Right cardiac atrium (tissue), 5 donors: ENCODE measurements at regions not wholly inside any gene's neighbourhood (a gene's known extent, or its start where the extent isn't known, plus 50 kb on each side); places are given as distances from the start of the nearest gene placed in this dataset.

Source experiments
- ATAC-seq, 2 donors: fragments of 200-7000 bp; cut with Tn5 transposase; one replicate each; pipeline versions ENCODE4 v1.8.0 to v1.9.1; 2020; ENCODE audit warnings: moderate library complexity in 2 of 2, mild to moderate bottlenecking in 1 of 2
- DNase-seq, 3 donors: peaks; one replicate each; pipeline ENCODE4 v3.0.0-alpha.2; 2020
- H3K27ac ChIP-seq: one replicate; pipeline ENCODE4 v1.5.1; 2013; ENCODE audit warnings: mild to moderate bottlenecking, low read length, control low read depth, moderate library complexity
- H3K27me3 ChIP-seq: one replicate; pipeline ENCODE4 v1.6.1; 2013; ENCODE audit not compliant: control insufficient read depth, insufficient read depth
- H3K4me1 ChIP-seq: one replicate; pipeline ENCODE4 v1.6.1; 2013; ENCODE audit warnings: low read length; ENCODE audit not compliant: control insufficient read depth, insufficient read depth
- H3K4me3 ChIP-seq: one replicate; pipeline ENCODE4 v1.5.1; 2013; ENCODE audit warnings: low read length, control low read depth
- H3K9me3 ChIP-seq: one replicate; pipeline ENCODE4 v1.6.1; 2013; ENCODE audit warnings: low read length; ENCODE audit not compliant: control insufficient read depth
- WGBS: extraction: QIAGEN DNeasy Blood & Tissue Kit; methylation state at CpG from one replicate; pipeline ENCODE4 v1.1.7; 2013; 5-methylcytosine and 5-hydroxymethylcytosine counted together
- intact Hi-C, 4 donors: fragments of 100-400 bp; cut with DNase I; formaldehyde crosslinking; loops; one replicate each; pipeline versions ENCODE4 v1.11.0 to v1.14.0; 2022 to 2023
- donor health status: healthy with polysubstance abuse.
- donor health status: DM: no; HTN: yes; CAD: no.
- donor health status: DM: no; HTN: no; CAD: no.
- donor health status: DM: no; HTN: yes; CAD: no; lungs with severe emphysema.
- donor health status: DM: yes; HTN: yes; CAD: no.

DNA sequence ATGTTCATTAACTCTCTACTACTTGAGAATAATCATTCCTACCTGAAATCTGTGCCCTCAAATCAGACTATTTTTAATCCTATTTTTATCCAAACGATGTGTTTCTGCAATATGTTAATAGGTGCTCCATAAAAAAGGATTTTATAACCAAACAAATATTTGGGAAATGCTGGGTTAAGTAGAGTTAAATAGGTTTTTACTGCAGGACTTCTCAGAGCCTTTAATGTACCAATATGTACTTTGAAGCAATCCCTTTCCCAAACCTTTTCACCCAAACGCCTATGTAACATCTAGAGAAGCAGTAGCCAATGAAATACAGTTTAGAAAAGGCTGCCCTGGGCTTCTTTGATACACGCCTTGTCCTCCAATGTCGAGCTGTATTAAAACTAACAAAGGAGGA lies 182.5 kb downstream of the SP3 start:
- peaks cover 5% of the 10 kb centered on the region for H3K9me3 ChIP-seq
- H3K27ac ChIP-seq, result no peak overlapping the region
- H3K4me3 ChIP-seq, result no peak overlapping the region
- intact Hi-C loops, result no loop called here
- no peak for DNase-seq
- 77% methylated on average over 4 of the region's 4 CpGs for WGBS
- H3K4me1 ChIP-seq, result no peaks in the 10 kb centered on the region
- no peaks in the 10 kb centered on the region for H3K27me3 ChIP-seq
- no peak for ATAC-seq

DNA sequence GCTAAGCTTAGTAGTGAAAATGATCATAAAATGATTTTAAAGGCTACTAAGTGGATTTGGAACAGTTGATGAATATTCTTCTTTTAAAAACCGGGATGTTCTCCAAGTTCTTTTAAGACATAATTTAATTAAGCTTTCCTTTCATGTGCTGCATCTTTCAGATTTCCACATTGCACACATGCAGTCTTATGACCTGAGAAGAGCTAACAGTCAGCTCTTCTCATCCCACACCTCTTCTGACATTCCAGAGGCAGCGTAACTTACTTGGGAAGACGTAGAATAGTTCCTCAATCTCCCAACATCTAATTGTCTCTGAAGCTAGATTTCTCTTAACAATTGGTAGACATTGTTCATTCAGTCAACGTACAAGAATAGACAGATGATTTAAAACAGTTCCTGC lies 181.8 kb downstream of the SP3 start:
- WGBS, result 54% methylated on average over 4 of the region's 4 CpGs
- H3K27ac ChIP-seq, result no peak overlapping the region
- peaks cover 5% of the 10 kb centered on the region for H3K9me3 ChIP-seq
- DNase-seq (no peak), ATAC-seq (no peak)
- no peak overlapping the region for H3K4me3 ChIP-seq
- H3K4me1 ChIP-seq, result no peaks in the 10 kb centered on the region
- no peaks in the 10 kb centered on the region for H3K27me3 ChIP-seq
- intact Hi-C loops, result no loop called here

DNA sequence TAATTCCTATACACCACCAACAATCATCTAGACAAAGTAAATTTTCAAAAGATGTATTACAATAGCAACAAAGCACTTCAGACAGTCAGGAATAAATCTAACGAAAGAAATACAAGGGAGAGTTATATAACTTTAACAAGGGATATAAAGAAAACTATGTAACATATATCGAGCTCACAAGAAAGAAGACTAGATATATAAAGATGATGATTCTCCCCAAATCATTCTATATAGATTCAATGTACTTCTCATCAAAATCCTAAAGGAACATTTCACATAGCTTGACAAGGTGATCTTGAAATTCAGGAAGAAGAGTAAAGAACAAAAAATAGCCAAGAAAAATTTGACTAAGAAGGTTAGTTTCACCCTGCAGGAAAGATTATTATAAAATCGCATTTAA lies 179.4 kb downstream of the SP3 start:
- WGBS, result 92% methylated on average over 3 of the region's 3 CpGs
- no peak for DNase-seq
- intact Hi-C loops, result no loop called here

DNA sequence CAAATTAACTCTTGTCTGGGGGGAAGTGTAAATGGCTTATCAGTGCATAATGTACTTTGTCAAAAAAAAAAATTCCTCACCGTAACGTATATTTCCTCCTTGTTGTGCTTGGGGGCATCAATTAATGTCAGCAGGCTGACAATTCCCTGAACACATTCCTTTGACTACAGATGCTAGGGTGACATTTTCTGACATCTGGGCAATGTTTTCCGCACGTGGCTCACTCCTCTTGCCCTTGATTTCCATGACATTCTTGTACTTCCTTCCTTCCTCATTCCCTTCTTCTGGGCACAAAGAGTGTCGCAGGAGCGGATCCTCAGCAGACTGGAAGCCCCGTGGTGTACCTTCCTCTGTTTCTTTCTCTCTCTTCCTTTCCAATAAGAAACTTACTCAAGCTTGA lies 173.7 kb downstream of the SP3 start:
- DNase-seq, result no peak
- Histone ChIP-seq H3K27me3 (no peaks in the 10 kb centered on the region), H3K4me3 (no peak overlapping the region), H3K9me3 (no peaks in the 10 kb centered on the region), H3K4me1 (no peaks in the 10 kb centered on the region), H3K27ac (no peak overlapping the region)
- intact Hi-C loops, result no loop called here
- ATAC-seq, result no peak
- 43% methylated on average over 7 of the region's 7 CpGs for WGBS

More for the DNA sequence above, 179.4 kb downstream of the SP3 start:
- H3K9me3 ChIP-seq, result no peaks in the 10 kb centered on the region
- no peaks in the 10 kb centered on the region for H3K27me3 ChIP-seq
- H3K4me1 ChIP-seq, result no peaks in the 10 kb centered on the region
- H3K27ac ChIP-seq, result no peak overlapping the region
- ATAC-seq, result no peak
- no peak overlapping the region for H3K4me3 ChIP-seq

DNA sequence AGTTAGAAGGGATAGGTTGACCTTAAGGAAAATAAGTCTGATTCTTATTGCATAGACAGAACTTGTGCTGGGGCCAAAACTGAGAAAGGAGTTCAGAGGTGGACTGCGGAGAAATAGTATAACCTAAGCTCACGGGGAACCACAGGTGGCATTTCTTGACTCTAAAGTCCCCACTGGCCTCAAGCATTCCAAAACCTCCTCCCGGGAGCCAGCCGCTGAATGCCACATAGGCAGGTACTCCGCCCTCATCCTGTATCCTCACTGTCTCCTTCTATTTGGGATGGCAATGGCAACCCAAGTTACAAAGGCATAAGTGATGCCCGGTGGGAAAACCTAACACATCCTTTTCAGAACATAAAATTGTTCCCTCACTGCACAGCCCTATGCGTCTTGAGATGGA lies 173.0 kb downstream of the SP3 start:
- ATAC-seq, result no peak

DNA sequence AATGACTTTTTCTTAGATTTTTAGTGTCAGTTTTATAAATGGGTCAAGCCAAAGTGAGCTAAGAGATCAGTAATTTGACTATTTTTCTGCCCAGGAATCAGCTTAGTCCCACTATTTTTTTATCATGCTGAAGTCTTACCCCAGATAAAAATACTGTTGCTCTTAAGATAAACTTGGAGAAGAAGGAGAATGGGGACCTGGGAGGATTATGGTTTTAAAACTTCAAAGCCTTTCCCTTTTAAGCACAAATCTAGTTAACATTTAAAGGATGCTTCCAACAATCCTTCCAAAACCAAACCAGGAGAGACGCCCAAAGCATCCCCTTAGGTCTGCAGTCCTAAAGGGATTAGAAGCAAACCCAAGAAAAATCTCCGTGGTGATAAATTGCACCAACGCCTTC lies 172.4 kb downstream of the SP3 start:
- intact Hi-C loops, result no loop called here
- H3K9me3 ChIP-seq, result no peaks in the 10 kb centered on the region
- H3K27me3 ChIP-seq, result no peaks in the 10 kb centered on the region
- 66% methylated on average over 3 of the region's 3 CpGs for WGBS
- ATAC-seq, result no peak
- no peaks in the 10 kb centered on the region for H3K4me1 ChIP-seq
- no peak overlapping the region for H3K27ac ChIP-seq
- H3K4me3 ChIP-seq, result no peak overlapping the region
- no peak for DNase-seq

More for the DNA sequence above, 173.0 kb downstream of the SP3 start:
- WGBS, result 78% methylated on average over 7 of the region's 7 CpGs
- intact Hi-C loops, result no loop called here
- DNase-seq, result no peak
- no peaks in the 10 kb centered on the region for H3K9me3 ChIP-seq
- no peak overlapping the region for H3K27ac ChIP-seq
- H3K27me3 ChIP-seq, result no peaks in the 10 kb centered on the region
- H3K4me1 ChIP-seq, result no peaks in the 10 kb centered on the region
- no peak overlapping the region for H3K4me3 ChIP-seq

- intact Hi-C loops, result no loop called here
These were observed 171.2 kb downstream of the SP3 start for GRCh38 chr2:173793709-173794565.

DNA sequence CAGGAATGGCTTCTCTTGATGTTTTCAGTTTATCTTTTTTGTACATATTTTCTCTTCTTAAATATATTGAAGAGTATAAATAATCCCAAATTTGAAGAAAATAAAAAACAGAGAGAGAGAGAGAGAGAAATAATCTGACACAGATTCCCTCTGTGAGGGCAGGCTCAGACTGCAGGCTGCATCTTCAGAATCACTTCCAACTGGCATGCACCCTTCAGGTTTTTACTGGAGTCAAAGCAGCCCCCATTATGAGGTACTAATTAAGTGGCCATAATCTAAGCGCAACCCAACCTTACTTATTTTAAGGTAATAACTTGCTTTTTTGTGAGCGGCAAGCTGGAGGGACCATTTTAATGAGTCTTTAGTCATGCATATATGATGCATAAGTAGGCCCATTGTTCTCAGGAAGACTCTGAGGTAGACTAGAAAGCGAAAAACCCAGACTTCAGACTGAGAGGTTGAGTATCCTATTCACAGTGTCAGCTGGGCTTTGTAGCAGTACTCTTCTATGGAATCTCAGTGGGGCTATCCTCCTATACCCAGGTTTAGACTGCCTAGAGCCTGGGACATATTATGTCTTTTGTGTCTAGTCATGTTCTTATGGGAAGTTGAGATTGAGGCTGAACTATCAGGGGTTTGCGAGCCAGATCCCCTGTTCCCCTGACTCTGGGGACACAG lies 167.4 kb downstream of the SP3 start:
- DNase-seq (no peak), ATAC-seq (no peak)
- Histone ChIP-seq H3K27me3 (no peaks in the 10 kb centered on the region), H3K27ac (no peak overlapping the region), H3K4me3 (no peak overlapping the region), H3K9me3 (no peaks in the 10 kb centered on the region), H3K4me1 (no peaks in the 10 kb centered on the region)
- intact Hi-C loops, result no loop called here
- WGBS, result 94% methylated on average over 4 of the region's 4 CpGs

More at GRCh38 chr2:173793709-173794565, 171.2 kb downstream of the SP3 start:
- H3K4me3 ChIP-seq, result no peak overlapping the region
- H3K27me3 ChIP-seq, result no peaks in the 10 kb centered on the region
- H3K4me1 ChIP-seq, result no peaks in the 10 kb centered on the region
- WGBS, result 66% methylated on average over 12 of the region's 12 CpGs
- H3K9me3 ChIP-seq, result no peaks in the 10 kb centered on the region
- no peak for ATAC-seq
- no peak overlapping the region for H3K27ac ChIP-seq
- DNase-seq, result no peak

DNA sequence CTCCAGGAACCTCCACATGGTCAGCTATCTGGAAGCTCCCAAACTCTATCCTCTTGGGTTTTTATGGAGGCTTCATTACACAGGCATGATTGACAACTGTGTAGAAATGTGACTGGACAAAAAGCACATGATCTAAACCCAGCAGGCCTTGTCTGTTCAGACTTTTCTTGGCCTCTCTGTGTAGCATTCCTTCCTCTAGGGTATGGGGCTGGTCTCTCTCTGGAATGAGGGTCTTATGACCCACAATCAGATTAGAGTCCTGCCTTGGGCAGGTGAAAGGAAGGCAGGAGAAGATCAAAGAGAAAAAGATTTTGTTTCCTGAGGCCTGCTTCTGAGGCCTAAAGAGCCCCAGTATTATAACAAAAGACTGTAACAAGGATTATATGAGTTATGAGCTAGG lies 162.7 kb downstream of the SP3 start:
- DNase-seq, result no peak
- ATAC-seq, result no peak
- H3K9me3 ChIP-seq, result no peaks in the 10 kb centered on the region
- H3K4me3 ChIP-seq, result no peak overlapping the region
- H3K27ac ChIP-seq, result no peak overlapping the region
- no peaks in the 10 kb centered on the region for H3K27me3 ChIP-seq
- intact Hi-C loops, result no loop called here
- H3K4me1 ChIP-seq, result no peaks in the 10 kb centered on the region

GRCh38 chr2:173803449-173803848 lies 161.7 kb downstream of the SP3 start:
- ATAC-seq (no peak), DNase-seq (no peak)
- H3K4me1 ChIP-seq, result no peaks in the 10 kb centered on the region
- no peaks in the 10 kb centered on the region for H3K27me3 ChIP-seq
- no peak overlapping the region for H3K27ac ChIP-seq
- no peak overlapping the region for H3K4me3 ChIP-seq
- intact Hi-C loops, result no loop called here
- no peaks in the 10 kb centered on the region for H3K9me3 ChIP-seq
- 98% methylated on average over 1 of the region's 1 CpG for WGBS

- ATAC-seq, result no peak
- WGBS, result 88% methylated on average over 2 of the region's 2 CpGs
These were observed 158.4 kb downstream of the SP3 start for GRCh38 chr2:173806761-173807160.

More at GRCh38 chr2:173806761-173807160, 158.4 kb downstream of the SP3 start:
- no peak overlapping the region for H3K27ac ChIP-seq
- H3K27me3 ChIP-seq, result no peaks in the 10 kb centered on the region
- DNase-seq, result no peak
- intact Hi-C loops, result no loop called here
- no peaks in the 10 kb centered on the region for H3K4me1 ChIP-seq
- no peak overlapping the region for H3K4me3 ChIP-seq
- no peaks in the 10 kb centered on the region for H3K9me3 ChIP-seq
